ENCODE measurements at regions not wholly inside any gene's neighbourhood (a gene's known extent, or its start where the extent isn't known, plus 50 kb on each side); places are given as distances from the start of the nearest gene placed in this dataset.

DNA sequence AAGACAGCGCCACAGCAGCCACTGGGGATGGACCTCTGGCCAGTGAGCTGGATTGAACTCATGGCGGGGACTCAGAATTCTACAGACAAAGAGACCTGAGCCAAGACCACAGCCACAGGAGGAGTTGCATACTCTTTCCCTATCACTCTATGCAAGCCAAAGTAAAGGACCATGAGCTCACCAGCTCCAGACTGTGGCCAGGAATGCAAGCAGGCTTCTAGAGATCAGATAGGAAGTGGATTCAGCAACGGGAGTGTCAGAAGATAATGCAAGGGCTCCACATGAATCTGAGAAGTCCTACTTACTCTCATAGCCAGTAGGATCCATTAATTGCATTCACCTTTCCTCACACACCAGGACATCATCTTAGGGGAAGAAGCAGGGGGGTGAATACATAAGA lies 415.4 kb upstream of the POU3F3 start:
- Histone ChIP-seq H3K4me2 (ENCODE audit: unreplicated experiment) (no peak overlapping the region), H3K4me1 (ENCODE audit: insufficient read depth) (no peaks in the 10 kb centered on the region), H3K9ac (no peak overlapping the region), H3K27me3 (replicated peaks; ENCODE audit: insufficient read depth) (no peaks in the 10 kb centered on the region), H3K9me2 (ENCODE audit: insufficient read depth) (no peaks in the 10 kb centered on the region), H3K9me3 (ENCODE audit: low read depth) (no peaks in the 10 kb centered on the region), H2AFZ (no peak overlapping the region), H3K27ac (no peak overlapping the region), H3K36me3 (ENCODE audit: low read depth) (no peaks in the 10 kb centered on the region), H3K4me3 (no peak overlapping the region), H3F3A (ENCODE audit: insufficient read depth) (no peaks in the 10 kb centered on the region), H3K79me2 (ENCODE audit: insufficient read depth) (no peaks in the 10 kb centered on the region), H4K20me1 (ENCODE audit: insufficient read depth) (no peaks in the 10 kb centered on the region)
- in situ Hi-C loops (cut with MboI), result no loop called here
- 36 to 38% methylated on average over 3 of the region's 3 CpGs for WGBS, 2 experiments (ENCODE audit: low coverage in 1 of 2, low lambda C conversion rate in 2 of 2, missing lambda C conversion rate in 2 of 2)
- TF ChIP-seq EZH2phosphoT487 (IDR thresholded peaks at IDR 0.05; ENCODE audit: insufficient read depth, low read depth) (no peak), EZH2 (IDR thresholded peaks at IDR 0.05; ENCODE audit: insufficient read depth, poor library complexity, severe bottlenecking) (no peak)
- no peak for DNase-seq

DNA sequence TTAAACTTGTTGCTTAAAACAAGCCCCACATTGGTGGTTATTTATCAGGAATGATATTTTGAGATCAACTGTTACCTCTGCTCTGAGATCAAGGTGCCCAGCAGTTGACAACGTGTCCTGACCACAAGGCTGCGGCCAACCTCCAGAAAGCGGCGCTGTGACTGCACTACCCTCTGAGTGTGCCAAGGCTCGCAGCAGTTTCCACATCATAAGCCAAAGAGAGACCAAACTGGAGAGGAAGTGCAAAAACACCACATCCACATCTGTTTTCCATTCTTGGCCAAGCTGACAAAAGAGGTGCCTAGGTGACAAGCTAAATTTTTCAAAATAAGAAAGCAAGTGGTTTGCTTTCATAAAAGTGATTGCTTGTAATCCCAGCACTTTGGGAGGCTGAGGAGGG lies 410.8 kb upstream of the POU3F3 start:
- no peaks in the 10 kb centered on the region for H3K27me3 ChIP-seq (replicated peaks; ENCODE audit: insufficient read depth)
- no peaks in the 10 kb centered on the region for H3K36me3 ChIP-seq (ENCODE audit: low read depth)
- no peak for TF ChIP-seq EZH2phosphoT487 (IDR thresholded peaks at IDR 0.05; ENCODE audit: insufficient read depth, low read depth)
- no peak for TF ChIP-seq EZH2 (IDR thresholded peaks at IDR 0.05; ENCODE audit: insufficient read depth, poor library complexity, severe bottlenecking)
- H3K79me2 ChIP-seq (ENCODE audit: insufficient read depth), result no peaks in the 10 kb centered on the region
- no peak overlapping the region for H3K27ac ChIP-seq
- no peaks in the 10 kb centered on the region for H3K4me1 ChIP-seq (ENCODE audit: insufficient read depth)
- H3F3A ChIP-seq (ENCODE audit: insufficient read depth), result no peaks in the 10 kb centered on the region
- H3K9me2 ChIP-seq (ENCODE audit: insufficient read depth), result no peaks in the 10 kb centered on the region
- in situ Hi-C loops (cut with MboI), result no loop called here
- no peak for DNase-seq
- no peaks in the 10 kb centered on the region for H3K9me3 ChIP-seq (ENCODE audit: low read depth)
- no peak overlapping the region for H3K4me3 ChIP-seq
- no peaks in the 10 kb centered on the region for H4K20me1 ChIP-seq (ENCODE audit: insufficient read depth)
- no peak overlapping the region for H3K4me2 ChIP-seq (ENCODE audit: unreplicated experiment)
- H2AFZ ChIP-seq, result no peak overlapping the region
- WGBS, 2 experiments (ENCODE audit: low coverage in 1 of 2, low lambda C conversion rate in 2 of 2, missing lambda C conversion rate in 2 of 2), result 74 to 79% methylated on average over 5 of the region's 5 CpGs
- no peak overlapping the region for H3K9ac ChIP-seq

DNA sequence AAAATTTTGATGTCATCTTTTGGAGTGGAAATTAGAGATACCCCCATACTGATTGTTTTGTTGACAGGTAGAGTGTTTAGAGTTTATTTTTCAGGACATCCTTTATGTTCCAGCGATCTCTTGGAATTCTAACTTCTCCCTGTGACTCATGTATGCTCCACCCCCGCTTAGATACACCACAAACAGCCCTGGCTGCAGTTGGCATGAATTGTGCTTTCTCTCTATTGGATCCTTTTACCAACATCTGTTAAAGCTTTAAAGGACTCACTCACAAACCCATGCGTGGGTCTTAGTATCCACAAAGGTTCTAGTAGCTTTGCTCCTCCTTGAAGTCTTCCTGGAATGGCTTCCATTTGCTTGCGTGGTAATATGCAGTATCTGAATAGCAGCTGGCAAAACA lies 409.5 kb upstream of the POU3F3 start:
- Histone ChIP-seq H3K4me3 (no peak overlapping the region), H3K27me3 (replicated peaks; ENCODE audit: insufficient read depth) (no peaks in the 10 kb centered on the region), H3K9ac (no peak overlapping the region), H3K36me3 (ENCODE audit: low read depth) (no peaks in the 10 kb centered on the region), H3K79me2 (ENCODE audit: insufficient read depth) (no peaks in the 10 kb centered on the region), H3K4me1 (ENCODE audit: insufficient read depth) (no peaks in the 10 kb centered on the region), H3K4me2 (ENCODE audit: unreplicated experiment) (no peak overlapping the region), H3F3A (ENCODE audit: insufficient read depth) (no peaks in the 10 kb centered on the region), H4K20me1 (ENCODE audit: insufficient read depth) (no peaks in the 10 kb centered on the region), H3K9me2 (ENCODE audit: insufficient read depth) (no peaks in the 10 kb centered on the region), H3K9me3 (ENCODE audit: low read depth) (no peaks in the 10 kb centered on the region), H3K27ac (no peak overlapping the region), H2AFZ (no peak overlapping the region)
- TF ChIP-seq EZH2 (IDR thresholded peaks at IDR 0.05; ENCODE audit: insufficient read depth, poor library complexity, severe bottlenecking) (no peak), EZH2phosphoT487 (IDR thresholded peaks at IDR 0.05; ENCODE audit: insufficient read depth, low read depth) (no peak)
- 17 to 18% methylated on average over 4 of the region's 4 CpGs for WGBS, 2 experiments (ENCODE audit: low coverage in 1 of 2, low lambda C conversion rate in 2 of 2, missing lambda C conversion rate in 2 of 2)
- in situ Hi-C loops (cut with MboI), result no loop called here
- DNase-seq, result peak; percentile 59

DNA sequence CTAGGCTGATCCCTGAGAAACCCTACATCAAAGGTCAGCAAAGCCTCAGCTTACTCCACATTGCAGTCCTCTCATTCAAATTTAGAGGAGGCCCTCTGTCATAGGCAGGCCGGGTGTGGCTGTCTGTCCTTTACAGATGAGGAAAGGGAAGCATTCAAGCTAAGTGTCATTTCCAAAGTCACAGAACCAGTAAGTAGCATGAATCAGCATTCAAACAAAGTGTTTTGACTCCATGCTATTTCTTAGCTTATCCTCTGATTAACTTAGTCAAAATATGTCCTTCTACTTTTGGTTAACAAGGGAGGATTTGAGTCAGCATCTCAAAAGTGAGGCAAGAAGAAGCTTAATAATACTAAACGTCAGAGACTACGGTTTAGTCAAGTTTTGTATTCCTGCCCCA lies 409.0 kb upstream of the POU3F3 start:
- H3K4me1 ChIP-seq (ENCODE audit: insufficient read depth), result no peaks in the 10 kb centered on the region
- in situ Hi-C loops (cut with MboI), result no loop called here
- H3K9me3 ChIP-seq (ENCODE audit: low read depth), result no peaks in the 10 kb centered on the region
- no peaks in the 10 kb centered on the region for H3K79me2 ChIP-seq (ENCODE audit: insufficient read depth)
- no peak overlapping the region for H3K9ac ChIP-seq
- no peak for DNase-seq
- TF ChIP-seq EZH2 (IDR thresholded peaks at IDR 0.05; ENCODE audit: insufficient read depth, poor library complexity, severe bottlenecking) (no peak), EZH2phosphoT487 (IDR thresholded peaks at IDR 0.05; ENCODE audit: insufficient read depth, low read depth) (no peak)
- no peaks in the 10 kb centered on the region for H3K27me3 ChIP-seq (replicated peaks; ENCODE audit: insufficient read depth)
- no peak overlapping the region for H3K4me3 ChIP-seq
- WGBS, 2 experiments (ENCODE audit: low coverage in 1 of 2, low lambda C conversion rate in 2 of 2, missing lambda C conversion rate in 2 of 2), result 25 to 43% methylated on average over 3 of the region's 3 CpGs
- no peaks in the 10 kb centered on the region for H4K20me1 ChIP-seq (ENCODE audit: insufficient read depth)
- no peak overlapping the region for H3K4me2 ChIP-seq (ENCODE audit: unreplicated experiment)
- no peaks in the 10 kb centered on the region for H3F3A ChIP-seq (ENCODE audit: insufficient read depth)
- H3K9me2 ChIP-seq (ENCODE audit: insufficient read depth), result no peaks in the 10 kb centered on the region
- no peak overlapping the region for H3K27ac ChIP-seq
- H3K36me3 ChIP-seq (ENCODE audit: low read depth), result no peaks in the 10 kb centered on the region
- H2AFZ ChIP-seq, result no peak overlapping the region

DNA sequence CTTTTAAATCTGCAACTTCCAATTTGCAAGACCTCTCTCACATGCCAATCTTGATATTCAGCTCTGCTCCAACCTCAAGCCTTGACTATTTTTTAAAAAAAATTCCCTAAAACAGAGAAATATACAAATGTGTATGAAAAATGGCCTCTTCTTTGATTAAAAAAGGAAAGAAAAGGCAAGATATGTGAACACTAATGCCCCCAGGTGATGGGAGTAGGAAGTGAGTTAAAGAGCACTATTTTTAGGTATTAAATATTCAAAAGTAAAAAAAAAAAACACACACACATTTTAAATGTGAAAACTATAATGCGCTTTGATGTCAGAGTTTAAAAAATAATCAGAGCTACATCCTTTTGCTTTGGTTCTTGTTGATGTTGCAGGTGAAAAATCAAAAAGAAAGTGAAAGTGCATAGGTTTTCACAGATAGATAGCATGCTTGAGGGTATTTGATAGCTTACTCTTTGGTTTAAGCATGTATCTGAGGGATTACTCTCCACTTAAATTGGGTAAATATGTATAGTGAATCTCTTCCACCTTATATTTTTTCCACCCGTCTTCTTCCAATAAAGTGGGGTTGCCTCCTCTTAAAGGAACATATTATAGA lies 406.0 kb upstream of the POU3F3 start:
- in situ Hi-C loops (cut with MboI), result no loop called here
- Histone ChIP-seq H3K79me2 (ENCODE audit: insufficient read depth) (no peaks in the 10 kb centered on the region), H3K4me3 (no peak overlapping the region), H3K9me3 (ENCODE audit: low read depth) (no peaks in the 10 kb centered on the region), H3K36me3 (ENCODE audit: low read depth) (no peaks in the 10 kb centered on the region), H3F3A (ENCODE audit: insufficient read depth) (no peaks in the 10 kb centered on the region), H3K9me2 (ENCODE audit: insufficient read depth) (no peaks in the 10 kb centered on the region), H3K4me2 (ENCODE audit: unreplicated experiment) (no peak overlapping the region), H3K4me1 (ENCODE audit: insufficient read depth) (no peaks in the 10 kb centered on the region), H3K27me3 (replicated peaks; ENCODE audit: insufficient read depth) (no peaks in the 10 kb centered on the region), H4K20me1 (ENCODE audit: insufficient read depth) (no peaks in the 10 kb centered on the region), H3K9ac (no peak overlapping the region), H2AFZ (no peak overlapping the region), H3K27ac (no peak overlapping the region)
- no peak for TF ChIP-seq EZH2 (IDR thresholded peaks at IDR 0.05; ENCODE audit: insufficient read depth, poor library complexity, severe bottlenecking)
- TF ChIP-seq EZH2phosphoT487 (IDR thresholded peaks at IDR 0.05; ENCODE audit: insufficient read depth, low read depth), result no peak
- no peak for DNase-seq
- WGBS, 2 experiments (ENCODE audit: low coverage in 1 of 2, low lambda C conversion rate in 2 of 2, missing lambda C conversion rate in 2 of 2), result 60% methylated on average over 2 of the region's 2 CpGs

Measured in GM23248 (cell line).